ENCODE measurements at regions not wholly inside any gene's neighbourhood (a gene's known extent, or its start where the extent isn't known, plus 50 kb on each side); places are given as distances from the start of the nearest gene placed in this dataset.

GRCh38 chr6:221531-222349 lies 70.5 kb upstream of the DUSP22 start:
- DNase-seq (ENCODE audit: low read depth) = no peak
- TF ChIP-seq CTCF (IDR thresholded peaks at IDR 0.05; ENCODE audit: insufficient read depth, low read length, poor library complexity, severe bottlenecking) = no peak
- Histone ChIP-seq H3K4me3 (ENCODE audit: low read depth, low read length) (no peak overlapping the region), H3K27me3 (ENCODE audit: control insufficient read depth, insufficient read depth, low read length) (no peaks in the 10 kb centered on the region), H3K36me3 (ENCODE audit: control insufficient read depth, insufficient read depth, low read length) (no peaks in the 10 kb centered on the region)

- DNase-seq (ENCODE audit: low read depth) = no peak
- Histone ChIP-seq H3K36me3 (ENCODE audit: control insufficient read depth, insufficient read depth, low read length) (no peaks in the 10 kb centered on the region), H3K27me3 (ENCODE audit: control insufficient read depth, insufficient read depth, low read length) (no peaks in the 10 kb centered on the region), H3K4me3 (ENCODE audit: low read depth, low read length) (no peak overlapping the region)
- no peak for TF ChIP-seq CTCF (IDR thresholded peaks at IDR 0.05; ENCODE audit: insufficient read depth, low read length, poor library complexity, severe bottlenecking)
Observed at GRCh38 chr6:222468-222867, 69.8 kb upstream of the DUSP22 start.

- TF ChIP-seq CTCF (IDR thresholded peaks at IDR 0.05; ENCODE audit: insufficient read depth, low read length, poor library complexity, severe bottlenecking) = no peak
- no peaks in the 10 kb centered on the region for H3K36me3 ChIP-seq (ENCODE audit: control insufficient read depth, insufficient read depth, low read length)
- DNase-seq (ENCODE audit: low read depth) = no peak
Observed at GRCh38 chr6:223136-223535, 69.2 kb upstream of the DUSP22 start.

GRCh38 chr6:223763-224162 lies 68.5 kb upstream of the DUSP22 start:
- DNase-seq (ENCODE audit: low read depth) = peak; percentile 41
- H3K4me3 ChIP-seq (ENCODE audit: low read depth, low read length) = no peak overlapping the region
- TF ChIP-seq CTCF (IDR thresholded peaks at IDR 0.05; ENCODE audit: insufficient read depth, low read length, poor library complexity, severe bottlenecking) = no peak
- no peaks in the 10 kb centered on the region for H3K27me3 ChIP-seq (ENCODE audit: control insufficient read depth, insufficient read depth, low read length)
- H3K36me3 ChIP-seq (ENCODE audit: control insufficient read depth, insufficient read depth, low read length) = no peaks in the 10 kb centered on the region

More at GRCh38 chr6:223136-223535, 69.2 kb upstream of the DUSP22 start:
- Histone ChIP-seq H3K4me3 (ENCODE audit: low read depth, low read length) (no peak overlapping the region), H3K27me3 (ENCODE audit: control insufficient read depth, insufficient read depth, low read length) (no peaks in the 10 kb centered on the region)

- DNase-seq (ENCODE audit: low read depth) = no peak
- Histone ChIP-seq H3K36me3 (ENCODE audit: control insufficient read depth, insufficient read depth, low read length) (no peaks in the 10 kb centered on the region), H3K27me3 (ENCODE audit: control insufficient read depth, insufficient read depth, low read length) (no peaks in the 10 kb centered on the region), H3K4me3 (ENCODE audit: low read depth, low read length) (no peak overlapping the region)
- TF ChIP-seq CTCF (IDR thresholded peaks at IDR 0.05; ENCODE audit: insufficient read depth, low read length, poor library complexity, severe bottlenecking) = no peak
Observed at GRCh38 chr6:224350-224749, 67.9 kb upstream of the DUSP22 start.

Measured in kidney epithelial cell (primary cell).